RWPE1 (cell line): ENCODE measurements at regions not wholly inside any gene's neighbourhood (a gene's known extent, or its start where the extent isn't known, plus 50 kb on each side); places are given as distances from the start of the nearest gene placed in this dataset.
A peak's percentile ranks its signal among the peaks of the same experiment; 100 is the strongest.

Experiments
- CTCF ChIA-PET: fragments of 350-600 bp; sonication (Branson Sonifier 250); formaldehyde crosslinking; extraction: SDS; loops from one replicate; lab custom pipeline; 2021; lab: Yijun Ruan, JAX
- POLR2A ChIA-PET: fragments of 400-600 bp; formaldehyde crosslinking; extraction: SDS; loops from one replicate; lab custom pipeline; 2020; ENCODE audit warnings: antibody characterized with exemption; ENCODE audit not compliant: low non-redundant PET; lab: Yijun Ruan, JAX
- DNase-seq: peaks from one replicate; pipeline ENCODE4 v3.0.0; 2012; ENCODE audit warnings: low spot score
- H3K27ac ChIP-seq: fragments of 450-650 bp; 2 replicates; pipeline ENCODE4 v1.5.1; 2017
- TF ChIP-seq, protein P1 (sequence below): fragments of 450-650 bp; conservative IDR thresholded peaks from 2 replicates; pipeline ENCODE4 v1.5.1; 2017; ENCODE audit warnings: low read depth, mild to moderate bottlenecking

DNA sequence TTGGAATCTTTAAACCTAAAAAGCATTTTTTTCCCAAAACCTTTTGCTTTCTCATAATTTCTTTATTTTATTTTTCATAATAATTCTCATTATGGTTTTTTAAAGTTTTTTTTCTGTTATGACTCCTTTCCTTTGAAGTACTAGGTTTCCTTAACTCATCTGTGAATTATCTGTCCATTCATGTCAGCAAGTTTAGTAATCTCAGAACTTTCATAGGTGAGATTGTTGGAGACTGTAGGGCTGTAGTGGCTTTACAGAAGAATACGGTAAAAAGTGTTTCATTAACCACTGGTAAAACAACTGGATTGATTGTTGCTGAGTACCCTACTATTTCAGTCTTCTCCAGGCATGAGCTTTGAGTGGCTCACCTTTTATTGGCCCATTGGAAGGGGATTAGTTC lies 361.7 kb upstream of the PPP1R2C start:
- DNase-seq: no peak
- no peak overlapping the region for H3K27ac ChIP-seq
- ChIA-PET POLR2A (no interaction called here), CTCF (interaction anchor here (0.6 kb wide), 1 partner anchor 17 kb away, joined by 4 read pairs; no protein-coding TSS in a partner anchor)
- TF ChIP-seq, protein P1, sequence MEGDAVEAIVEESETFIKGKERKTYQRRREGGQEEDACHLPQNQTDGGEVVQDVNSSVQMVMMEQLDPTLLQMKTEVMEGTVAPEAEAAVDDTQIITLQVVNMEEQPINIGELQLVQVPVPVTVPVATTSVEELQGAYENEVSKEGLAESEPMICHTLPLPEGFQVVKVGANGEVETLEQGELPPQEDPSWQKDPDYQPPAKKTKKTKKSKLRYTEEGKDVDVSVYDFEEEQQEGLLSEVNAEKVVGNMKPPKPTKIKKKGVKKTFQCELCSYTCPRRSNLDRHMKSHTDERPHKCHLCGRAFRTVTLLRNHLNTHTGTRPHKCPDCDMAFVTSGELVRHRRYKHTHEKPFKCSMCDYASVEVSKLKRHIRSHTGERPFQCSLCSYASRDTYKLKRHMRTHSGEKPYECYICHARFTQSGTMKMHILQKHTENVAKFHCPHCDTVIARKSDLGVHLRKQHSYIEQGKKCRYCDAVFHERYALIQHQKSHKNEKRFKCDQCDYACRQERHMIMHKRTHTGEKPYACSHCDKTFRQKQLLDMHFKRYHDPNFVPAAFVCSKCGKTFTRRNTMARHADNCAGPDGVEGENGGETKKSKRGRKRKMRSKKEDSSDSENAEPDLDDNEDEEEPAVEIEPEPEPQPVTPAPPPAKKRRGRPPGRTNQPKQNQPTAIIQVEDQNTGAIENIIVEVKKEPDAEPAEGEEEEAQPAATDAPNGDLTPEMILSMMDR: no peak

DNA sequence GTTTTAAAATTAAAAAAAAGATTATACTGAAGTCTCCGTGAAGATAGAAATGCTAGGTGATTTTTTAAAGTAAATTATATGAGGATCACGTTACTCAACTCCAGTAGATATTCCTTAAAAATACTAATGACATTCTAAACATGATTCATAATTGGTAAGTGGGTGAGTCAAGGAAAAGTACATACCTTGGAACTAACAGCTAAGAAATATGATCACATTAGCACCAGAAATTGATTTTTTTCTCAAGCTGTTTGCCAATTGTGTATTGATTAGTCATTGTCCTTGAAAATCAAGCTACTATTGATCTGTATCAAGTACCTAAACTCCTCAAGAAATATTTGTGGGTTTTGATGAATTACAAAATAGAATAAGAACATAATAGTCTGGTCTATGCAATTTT lies 362.6 kb upstream of the PPP1R2C start:
- POLR2A ChIA-PET: no interaction called here
- TF ChIP-seq, protein P1: no peak
- CTCF ChIA-PET: interaction anchor here (0.9 kb wide), 1 partner anchor 10 kb away, joined by 4 read pairs; no protein-coding TSS in a partner anchor

DNA sequence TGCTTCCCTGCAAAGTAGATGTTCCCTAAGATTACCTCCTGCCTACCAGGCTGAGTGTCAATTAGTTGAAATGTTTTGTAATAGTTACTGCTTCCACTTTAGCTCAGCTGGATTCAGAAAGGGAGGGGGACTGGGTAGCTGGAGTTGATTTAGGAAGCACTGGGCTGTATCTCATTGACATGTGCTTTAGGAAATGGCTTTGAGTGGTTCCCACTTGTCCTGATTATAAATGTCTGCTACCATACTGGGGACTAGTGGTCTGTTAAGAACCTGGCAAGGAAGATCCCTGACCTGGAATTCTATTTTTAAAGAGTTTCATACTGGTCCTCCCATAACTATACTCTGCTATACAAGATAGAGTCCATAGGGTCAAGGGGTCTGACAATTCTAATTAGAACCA lies 363.9 kb upstream of the PPP1R2C start:
- ChIA-PET POLR2A (no interaction called here), CTCF (no interaction called here)
- no peak for DNase-seq
- no peak overlapping the region for H3K27ac ChIP-seq
- TF ChIP-seq, protein P1: no peak

More for the DNA sequence above, 362.6 kb upstream of the PPP1R2C start:
- no peak overlapping the region for H3K27ac ChIP-seq
- DNase-seq: peak; percentile 40

DNA sequence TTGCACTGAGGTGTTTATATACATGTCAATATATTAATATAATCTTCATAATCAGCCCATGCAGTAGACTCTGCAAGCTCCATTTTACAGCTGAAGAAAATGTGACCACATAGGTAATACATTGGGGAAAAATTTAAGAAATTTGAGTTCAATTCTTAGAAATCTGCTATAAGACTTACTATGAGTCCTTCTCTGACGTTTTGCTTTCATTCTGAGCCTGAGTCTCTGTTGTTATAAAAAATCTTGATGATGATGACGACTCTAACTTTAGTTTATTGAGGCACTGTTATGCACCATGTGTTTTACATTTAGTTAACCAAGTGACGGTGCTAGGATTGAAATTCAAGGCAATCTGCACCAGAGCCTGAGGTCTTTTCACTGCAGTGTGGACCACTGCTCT lies 370.3 kb upstream of the PPP1R2C start:
- POLR2A ChIA-PET: no interaction called here
- DNase-seq: no peak
- CTCF ChIA-PET: no interaction called here
- TF ChIP-seq, protein P1: no peak
- no peak overlapping the region for H3K27ac ChIP-seq

DNA sequence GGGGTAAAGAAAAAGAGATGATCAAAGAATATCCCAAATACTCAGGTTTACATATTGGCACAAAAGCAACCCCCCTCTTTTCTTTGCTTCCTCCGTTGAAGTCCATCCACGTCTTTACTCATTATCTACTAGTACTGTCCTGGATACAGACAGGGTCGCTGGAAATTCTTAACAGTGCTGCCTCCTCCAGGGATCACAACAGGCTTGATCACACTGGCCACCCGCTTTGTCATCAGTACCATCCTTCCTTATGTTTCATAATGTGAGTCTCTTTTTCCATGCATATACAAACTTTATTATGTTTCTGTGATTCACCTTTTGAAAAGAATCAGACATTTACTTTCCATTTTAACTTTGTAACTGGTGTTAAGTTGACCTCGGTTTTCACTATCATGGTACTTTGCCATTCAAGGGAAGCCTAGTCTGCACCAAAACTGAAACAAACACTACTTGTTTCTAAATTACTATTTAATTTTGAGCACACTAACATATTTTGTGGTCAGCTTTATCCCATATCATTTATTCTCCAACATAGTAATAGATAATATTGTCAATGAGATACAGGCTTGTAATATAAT lies 387.5 kb upstream of the PPP1R2C start:
- POLR2A ChIA-PET: no interaction called here
- H3K27ac ChIP-seq: no peak overlapping the region
- DNase-seq: no peak
- CTCF ChIA-PET: no interaction called here
- TF ChIP-seq, protein P1: no peak

GRCh38 chrX:43166874-43167273 lies 388.9 kb upstream of the PPP1R2C start:
- ChIA-PET POLR2A (no interaction called here), CTCF (no interaction called here)
- no peak overlapping the region for H3K27ac ChIP-seq
- DNase-seq: no peak
- TF ChIP-seq, protein P1: no peak
